ENCODE measurements at regions not wholly inside any gene's neighbourhood (a gene's known extent, or its start where the extent isn't known, plus 50 kb on each side); places are given as distances from the start of the nearest gene placed in this dataset.

- no peak for DNase-seq
Observed at GRCh38 chr10:78899098-78899754, 169.5 kb upstream of the ZMIZ1 start.

GRCh38 chr10:78899996-78900714 is 168.6 kb upstream of the ZMIZ1 start:
- peak; percentile 64 for DNase-seq

GRCh38 chr10:78900715-78901430 is 167.9 kb upstream of the ZMIZ1 start:
- no peak for DNase-seq

GRCh38 chr10:78901694-78902093 is 167.1 kb upstream of the ZMIZ1 start:
- no peak for DNase-seq

DNA sequence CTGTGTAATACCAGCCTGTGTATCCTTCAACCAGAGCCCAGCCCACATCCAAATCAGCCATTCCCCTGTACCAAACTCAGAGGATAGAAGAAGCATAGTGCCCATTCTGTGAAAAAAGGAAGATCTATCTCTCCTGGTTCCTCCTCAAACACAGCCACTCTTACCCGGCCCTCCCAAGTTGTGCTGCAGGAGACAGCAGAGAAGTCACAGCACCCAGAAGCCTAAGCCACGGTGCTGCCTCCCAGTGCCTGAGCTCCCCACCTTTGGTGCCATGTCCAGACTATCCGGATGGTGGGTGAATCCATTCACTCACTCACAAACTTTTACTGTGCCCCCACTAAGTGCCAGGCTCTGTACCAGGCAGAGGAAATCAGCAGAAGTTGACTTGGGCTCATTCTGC is 166.0 kb upstream of the ZMIZ1 start:
- no peak for DNase-seq

DNA sequence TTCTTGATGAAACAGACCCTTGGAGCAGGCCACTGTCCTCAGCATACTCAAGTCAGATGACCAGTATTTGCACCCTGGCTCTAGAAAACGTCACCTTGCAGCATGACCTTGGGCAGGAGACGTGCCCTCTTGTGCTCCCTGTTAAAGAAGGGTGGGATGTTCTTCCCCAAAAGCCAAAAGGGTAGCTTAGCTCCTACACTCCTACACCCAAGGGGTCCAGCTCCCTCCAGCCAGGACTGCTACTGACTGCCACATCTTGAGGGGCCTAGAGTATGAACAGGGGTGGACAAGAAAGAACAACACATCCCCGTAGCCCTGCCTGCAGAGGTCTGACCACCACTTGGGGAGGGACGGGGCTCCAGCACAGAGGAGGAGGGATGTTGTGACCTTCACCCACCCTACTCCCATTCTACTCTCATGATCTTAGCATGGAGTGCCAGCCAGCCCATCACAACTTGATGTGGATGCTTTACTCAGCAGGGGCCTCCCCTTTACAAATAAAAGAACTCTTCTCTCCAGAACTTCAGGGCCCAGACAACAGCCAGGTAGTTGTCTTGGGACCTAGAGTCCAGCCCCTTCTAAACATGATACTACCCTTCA is 165.3 kb upstream of the ZMIZ1 start:
- DNase-seq: no peak

DNA sequence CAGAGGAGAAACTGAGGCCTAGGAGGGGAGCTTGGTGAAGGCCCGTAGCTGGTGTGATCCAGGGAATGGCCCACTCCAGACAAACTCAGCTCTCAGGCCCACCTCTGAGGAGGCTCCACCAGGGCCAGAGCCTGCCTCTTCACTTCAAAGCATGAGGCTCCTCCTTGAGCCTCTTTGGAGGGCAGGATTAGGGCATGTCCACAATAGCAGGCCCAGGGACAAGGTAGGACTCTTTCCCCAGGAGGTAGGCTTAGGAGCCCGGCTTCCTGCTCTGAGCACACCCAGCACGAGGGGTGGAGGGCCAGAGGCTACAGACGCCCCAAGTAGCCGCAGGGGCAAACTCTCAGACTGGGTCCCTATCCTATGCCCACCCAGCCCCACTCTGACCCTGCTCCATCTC is 164.6 kb upstream of the ZMIZ1 start:
- DNase-seq: no peak

GRCh38 chr10:78905015-78905956 is 163.5 kb upstream of the ZMIZ1 start:
- no peak for DNase-seq

DNA sequence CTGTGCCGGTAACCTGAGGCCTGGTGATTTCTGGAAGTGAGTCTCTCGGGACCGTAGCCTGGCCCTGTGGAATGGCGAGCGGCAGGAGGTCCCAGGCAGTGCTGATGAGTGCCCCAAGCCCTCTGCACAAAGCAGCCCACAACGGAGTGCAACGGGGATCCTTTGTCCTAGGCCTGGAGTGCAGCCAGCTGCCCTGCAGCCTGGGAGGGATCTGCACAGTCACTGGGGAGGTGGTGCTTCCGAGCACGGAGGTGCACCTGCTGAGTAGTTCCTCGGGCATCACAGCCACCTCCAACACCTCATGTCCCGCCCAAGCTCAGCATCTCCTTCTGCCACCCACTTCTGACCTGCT is 162.8 kb upstream of the ZMIZ1 start:
- DNase-seq: no peak

DNA sequence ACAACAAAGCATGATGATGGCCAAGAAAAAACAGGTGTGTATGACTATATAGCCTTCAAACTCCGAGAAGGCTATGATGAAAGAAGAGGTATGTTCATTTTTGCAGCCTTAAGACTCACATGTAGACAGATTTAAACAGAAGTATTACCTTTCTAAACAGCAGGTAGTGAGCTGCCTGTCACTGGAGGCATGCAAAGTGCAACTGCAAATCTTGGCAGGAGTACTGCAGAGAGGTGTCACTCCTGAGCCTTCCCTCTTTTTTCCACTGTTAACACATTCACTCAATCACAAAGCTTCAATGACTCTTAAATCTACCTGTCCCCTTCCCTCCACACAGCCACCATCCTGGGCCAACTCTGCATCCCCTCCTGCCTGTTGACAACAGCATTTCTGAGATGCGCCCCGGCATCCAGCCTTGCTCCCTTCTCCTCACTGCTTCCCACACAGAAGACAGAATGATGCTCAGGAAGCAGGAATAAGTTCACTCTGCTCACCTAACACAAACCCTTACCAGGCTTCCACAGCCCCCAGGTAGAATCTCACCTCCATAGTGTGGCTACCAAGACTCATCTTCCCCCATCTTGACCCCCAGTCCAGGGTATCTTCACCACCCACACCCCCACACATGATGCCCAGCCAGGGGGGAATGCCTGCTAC is 161.9 kb upstream of the ZMIZ1 start:
- no peak for DNase-seq

- DNase-seq: no peak
Observed at GRCh38 chr10:78907551-78908211, 161.1 kb upstream of the ZMIZ1 start.

GRCh38 chr10:78909221-78909620 is 159.5 kb upstream of the ZMIZ1 start:
- DNase-seq: no peak

GRCh38 chr10:78910021-78910420 is 158.7 kb upstream of the ZMIZ1 start:
- DNase-seq: no peak

GRCh38 chr10:78910476-78910875 is 158.3 kb upstream of the ZMIZ1 start:
- DNase-seq: peak; percentile 0

DNA sequence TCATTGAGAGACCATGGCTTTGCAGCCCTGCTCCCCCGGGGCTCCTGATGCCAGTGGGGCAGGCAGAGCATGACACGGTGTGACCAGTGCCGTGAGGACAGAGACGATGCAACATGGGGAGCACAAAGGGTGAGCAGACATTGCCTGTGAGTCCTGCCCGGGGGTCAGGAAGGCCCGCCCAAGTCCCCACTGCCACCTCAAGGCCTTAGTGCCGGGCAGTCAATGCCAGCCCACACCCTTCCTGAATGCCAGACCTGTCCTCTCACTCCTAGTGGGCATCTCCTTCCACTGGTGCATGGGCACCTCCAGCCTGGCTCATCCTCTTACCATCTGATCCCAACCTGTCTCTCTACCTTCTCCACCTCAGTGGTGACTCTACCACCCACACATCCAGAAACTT is 157.9 kb upstream of the ZMIZ1 start:
- DNase-seq: peak; percentile 9

DNA sequence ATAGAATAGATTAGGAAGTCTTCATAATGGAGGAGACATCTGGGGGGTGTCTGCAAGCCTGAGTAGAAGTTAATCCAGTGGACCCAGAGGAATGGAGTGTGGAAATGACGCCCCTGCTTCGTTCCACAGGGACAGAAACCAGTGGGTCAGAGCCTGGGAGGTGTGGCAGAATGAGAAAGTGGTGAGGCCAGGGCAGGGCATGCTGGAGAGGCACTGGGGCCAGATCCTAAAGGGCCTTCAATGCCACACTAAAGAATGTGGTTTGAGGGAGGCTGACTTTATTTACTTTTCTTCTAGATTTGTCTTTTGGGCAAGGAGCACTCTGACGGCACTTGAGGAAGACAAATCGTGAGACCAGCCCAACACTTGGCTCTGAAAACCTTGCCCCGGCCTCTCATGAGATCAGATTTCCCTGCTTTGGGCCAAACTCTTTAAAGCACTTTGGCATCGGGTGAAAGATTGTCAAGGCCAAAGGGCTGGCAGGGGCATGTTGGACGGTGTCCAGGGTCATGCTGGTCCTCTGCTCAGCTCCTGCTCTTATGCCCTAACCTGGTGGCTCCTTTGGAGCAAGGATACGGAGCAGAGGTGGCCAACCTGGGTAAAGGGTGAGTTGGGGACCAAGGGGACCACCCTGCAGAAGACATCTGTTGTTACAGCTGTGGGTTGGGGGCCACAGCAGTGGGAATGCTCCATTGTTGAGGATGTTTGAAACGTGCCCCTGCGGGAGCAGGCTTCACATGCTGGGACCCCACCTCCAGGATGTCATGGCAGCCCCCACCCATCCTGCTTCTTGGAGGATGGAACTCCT is 157.0 kb upstream of the ZMIZ1 start:
- DNase-seq: no peak

- no peak for DNase-seq
Observed at GRCh38 chr10:78912361-78913218, 156.2 kb upstream of the ZMIZ1 start.

DNA sequence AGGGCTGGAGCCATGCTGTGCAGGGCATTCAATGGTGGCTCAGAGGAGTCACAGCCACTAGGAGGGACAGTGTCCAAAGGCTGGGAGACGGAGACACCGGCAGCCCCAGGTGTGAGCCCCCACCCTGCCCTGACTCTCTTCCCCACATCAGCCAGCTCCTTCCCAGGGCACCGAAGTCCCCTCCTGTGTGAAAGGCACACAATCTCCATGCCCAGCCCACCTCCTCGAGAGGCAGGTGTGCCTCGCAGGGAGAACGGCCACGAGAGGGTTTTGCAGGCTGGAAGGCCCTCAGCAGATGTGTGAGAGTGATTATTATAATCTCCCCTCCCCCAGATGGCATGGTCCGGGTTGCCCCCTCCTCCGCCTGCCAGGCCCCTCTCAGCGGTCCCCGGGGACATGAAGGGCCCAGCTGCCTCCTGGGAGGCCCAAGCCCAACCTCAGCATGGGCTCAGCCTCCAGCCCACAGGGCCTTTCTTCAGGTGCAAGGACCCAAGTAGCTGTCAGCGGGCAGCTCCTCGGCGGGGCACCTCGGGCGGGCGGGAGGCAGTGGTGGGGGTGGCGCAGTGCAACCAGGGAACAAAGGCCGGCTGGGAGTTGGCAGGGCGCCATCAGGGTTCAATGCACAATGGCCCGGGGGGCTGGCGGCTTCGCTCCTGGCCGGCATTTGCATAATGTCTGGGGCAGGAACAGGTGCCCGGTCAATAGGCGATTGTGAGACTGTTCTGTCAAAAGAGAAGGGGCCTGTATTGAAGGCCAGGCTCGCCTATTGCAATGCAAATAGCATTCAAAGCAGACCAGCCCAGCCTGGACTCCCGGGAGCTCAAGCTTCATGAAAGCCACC is 155.3 kb upstream of the ZMIZ1 start:
- DNase-seq: no peak

GRCh38 chr10:78914060-78914378 is 154.7 kb upstream of the ZMIZ1 start:
- DNase-seq: no peak

Measured in right hindlimb (tissue), 1 donor.